ENCODE measurements at regions not wholly inside any gene's neighbourhood (a gene's known extent, or its start where the extent isn't known, plus 50 kb on each side); places are given as distances from the start of the nearest gene placed in this dataset.

DNA sequence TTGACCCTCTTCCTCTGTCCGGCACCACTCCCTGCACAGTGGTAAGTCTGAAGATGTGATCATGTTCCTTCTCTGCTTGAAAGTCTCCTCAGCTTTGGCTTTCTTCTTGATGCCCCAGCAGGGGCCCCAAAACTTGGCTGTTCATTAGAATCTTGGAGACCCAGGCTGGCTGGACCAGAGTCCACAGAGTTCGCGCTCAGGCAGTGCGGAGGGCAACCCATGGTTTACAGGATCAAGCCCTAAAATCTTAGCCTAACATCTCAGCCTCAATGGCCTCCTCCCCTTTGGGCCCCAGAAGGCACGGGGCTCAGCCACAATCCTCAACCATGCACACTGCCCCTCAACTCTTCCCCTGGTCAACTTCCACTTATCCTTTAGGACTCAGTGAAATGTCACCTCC is 72.9 kb upstream of the GTSF1L start:
- Mint-ChIP-seq H3K9me3 (peaks cover 8% of the 10 kb centered on the region), H3K27ac (no peak overlapping the region), H3K4me3 (no peak overlapping the region), H3K36me3 (ENCODE audit: low read depth) (no peaks in the 10 kb centered on the region), H3K4me1 (ENCODE audit: low read depth) (peaks cover 12% of the 10 kb centered on the region), H3K27me3 (peaks cover 8% of the 10 kb centered on the region)
- no peak for DNase-seq

DNA sequence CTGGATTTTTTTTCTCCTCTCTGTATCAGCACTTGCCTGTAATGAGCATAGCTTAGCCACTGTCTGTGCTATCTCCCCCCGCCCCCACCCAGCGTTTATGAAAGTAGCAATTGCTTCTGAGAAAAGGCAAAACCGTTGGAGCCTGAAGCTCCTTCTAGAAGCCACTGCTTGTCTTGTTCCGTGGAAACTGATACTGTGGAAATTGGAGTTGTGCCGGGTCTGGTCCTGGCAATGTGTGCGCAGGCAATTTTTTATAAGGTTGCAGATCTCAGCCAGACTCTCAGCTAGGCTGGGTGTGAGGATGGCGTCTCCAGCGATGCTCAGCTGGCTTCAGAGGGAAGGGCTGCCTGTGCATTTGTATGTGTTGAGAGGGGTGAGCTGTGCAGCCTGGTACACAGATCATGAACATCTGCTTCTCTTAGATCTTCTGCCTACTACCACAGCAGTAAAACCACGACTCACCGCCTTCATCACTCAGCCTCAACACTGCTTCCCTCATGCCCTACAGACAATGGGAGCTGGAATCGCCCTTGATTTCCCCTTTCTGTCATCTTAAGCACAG is 72.4 kb upstream of the GTSF1L start:
- H3K4me3 Mint-ChIP-seq = no peak overlapping the region
- DNase-seq = no peak
- H3K9me3 Mint-ChIP-seq = peaks cover 4% of the 10 kb centered on the region
- H3K27me3 Mint-ChIP-seq = peaks cover 8% of the 10 kb centered on the region
- peaks cover 12% of the 10 kb centered on the region for H3K4me1 Mint-ChIP-seq (ENCODE audit: low read depth)
- no peak overlapping the region for H3K27ac Mint-ChIP-seq
- H3K36me3 Mint-ChIP-seq (ENCODE audit: low read depth) = no peaks in the 10 kb centered on the region

DNA sequence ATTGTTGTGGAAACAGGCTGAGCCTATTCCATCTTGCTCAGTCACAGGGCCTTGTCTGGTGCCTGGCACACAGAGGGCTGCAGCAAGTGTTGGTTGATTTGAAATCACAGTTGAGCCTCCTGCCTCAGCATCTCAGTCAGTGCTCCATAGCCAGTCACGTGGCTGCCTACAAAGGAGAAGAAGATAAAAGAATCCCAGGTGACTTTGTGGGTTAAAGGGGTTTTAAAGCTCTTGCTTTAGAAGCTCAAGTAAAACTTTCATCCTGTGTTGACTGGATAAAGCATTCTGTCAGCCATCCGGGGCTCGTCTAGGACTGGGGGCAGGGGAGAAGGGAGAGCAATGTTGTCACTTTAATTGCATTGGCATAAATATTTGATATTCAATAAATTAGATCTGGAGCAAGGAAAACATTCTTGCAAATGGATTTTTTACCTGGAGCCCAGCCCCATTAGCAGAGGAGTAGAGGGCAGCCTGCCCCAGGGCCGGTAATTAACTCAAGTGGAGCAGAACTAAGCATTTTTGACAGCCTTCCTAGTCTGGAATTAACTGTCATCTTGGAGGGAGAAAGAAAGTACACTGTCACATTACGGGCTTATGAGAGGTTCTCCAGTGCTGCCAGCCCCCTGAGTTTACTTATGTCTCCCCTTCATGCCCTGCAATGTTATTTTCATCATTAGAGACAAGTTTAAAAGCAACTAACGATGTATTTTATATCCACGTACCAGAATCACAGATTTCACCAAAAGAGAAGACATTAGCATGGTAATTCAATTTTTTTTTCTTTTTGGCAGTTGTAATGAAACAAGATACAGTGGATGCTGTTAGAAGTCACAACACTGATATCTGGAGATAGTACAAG is 71.7 kb upstream of the GTSF1L start:
- Mint-ChIP-seq H3K27ac (no peak overlapping the region), H3K4me1 (ENCODE audit: low read depth) (peaks cover 12% of the 10 kb centered on the region), H3K9me3 (peaks cover 2% of the 10 kb centered on the region), H3K36me3 (ENCODE audit: low read depth) (no peaks in the 10 kb centered on the region), H3K4me3 (no peak overlapping the region), H3K27me3 (peaks cover 8% of the 10 kb centered on the region)
- DNase-seq = no peak

DNA sequence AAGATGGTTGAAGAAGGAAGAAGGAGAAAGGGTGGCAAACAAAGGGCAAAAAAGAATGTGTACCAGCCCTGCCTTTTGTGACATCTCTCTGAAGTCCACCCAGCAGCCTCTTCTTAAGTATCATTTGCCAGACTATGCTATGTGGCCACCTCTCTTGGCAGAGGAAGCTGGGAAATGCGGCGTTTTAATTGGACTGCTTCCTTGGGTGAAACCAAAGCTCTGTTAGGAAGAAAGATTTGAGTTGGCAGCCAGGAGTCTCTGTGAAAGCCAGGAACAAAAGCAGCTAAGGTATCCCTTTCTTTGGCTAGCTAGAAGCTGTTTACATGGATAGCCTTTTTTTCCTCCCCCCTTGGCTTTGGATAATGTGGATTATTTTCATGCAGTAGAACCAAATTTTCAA is 67.5 kb upstream of the GTSF1L start:
- Mint-ChIP-seq H3K27me3 (peaks cover 8% of the 10 kb centered on the region), H3K9me3 (peaks cover 7% of the 10 kb centered on the region), H3K4me1 (ENCODE audit: low read depth) (peaks cover 6% of the 10 kb centered on the region), H3K4me3 (no peak overlapping the region), H3K36me3 (ENCODE audit: low read depth) (no peaks in the 10 kb centered on the region), H3K27ac (no peak overlapping the region)
- no peak for DNase-seq

DNA sequence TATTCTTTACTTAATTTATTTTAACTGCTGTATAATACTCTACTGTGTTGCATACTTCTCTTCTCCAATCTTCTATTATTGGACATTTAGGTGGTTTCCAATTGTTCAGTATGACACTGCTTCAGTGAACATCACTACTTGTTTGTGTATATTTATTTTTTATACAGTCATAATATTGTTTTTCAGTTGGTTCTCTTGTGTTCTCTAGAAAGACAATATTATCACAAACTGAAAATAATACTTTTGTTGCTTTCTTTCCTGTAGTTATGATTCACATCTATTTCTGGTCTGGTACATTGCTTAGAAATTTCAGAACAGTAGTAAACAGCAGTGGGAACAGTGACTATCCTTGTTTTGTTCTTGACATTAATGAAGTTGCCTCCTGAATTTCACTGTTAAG is 62.8 kb upstream of the GTSF1L start:
- H3K9me3 Mint-ChIP-seq = peaks cover 7% of the 10 kb centered on the region
- no peaks in the 10 kb centered on the region for H3K27me3 Mint-ChIP-seq
- no peak overlapping the region for H3K4me3 Mint-ChIP-seq
- peaks cover 13% of the 10 kb centered on the region for H3K4me1 Mint-ChIP-seq (ENCODE audit: low read depth)
- no peak for DNase-seq
- no peaks in the 10 kb centered on the region for H3K36me3 Mint-ChIP-seq (ENCODE audit: low read depth)
- H3K27ac Mint-ChIP-seq = no peak overlapping the region

DNA sequence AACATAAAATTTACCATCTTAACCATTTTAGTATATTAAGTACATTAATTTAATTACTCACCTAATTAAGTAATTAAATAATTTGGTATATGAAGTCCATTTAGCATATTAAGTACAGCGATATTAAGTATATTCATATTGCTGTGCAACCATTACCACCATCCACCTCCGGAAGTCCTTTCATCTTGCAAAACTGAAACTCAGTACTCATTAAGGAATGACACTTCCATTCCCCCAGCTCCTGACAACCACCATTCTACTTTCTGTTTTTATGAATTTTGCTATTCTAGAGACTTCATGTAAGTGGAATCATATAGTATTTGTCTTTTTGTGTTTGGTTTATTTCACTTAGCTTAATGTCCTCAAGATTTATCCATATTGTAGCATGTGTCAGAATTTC is 61.1 kb upstream of the GTSF1L start:
- no peaks in the 10 kb centered on the region for H3K36me3 Mint-ChIP-seq (ENCODE audit: low read depth)
- no peaks in the 10 kb centered on the region for H3K27me3 Mint-ChIP-seq
- peaks cover 7% of the 10 kb centered on the region for H3K9me3 Mint-ChIP-seq
- no peak for DNase-seq
- H3K27ac Mint-ChIP-seq = no peak overlapping the region
- H3K4me1 Mint-ChIP-seq (ENCODE audit: low read depth) = peaks cover 15% of the 10 kb centered on the region
- H3K4me3 Mint-ChIP-seq = no peak overlapping the region

DNA sequence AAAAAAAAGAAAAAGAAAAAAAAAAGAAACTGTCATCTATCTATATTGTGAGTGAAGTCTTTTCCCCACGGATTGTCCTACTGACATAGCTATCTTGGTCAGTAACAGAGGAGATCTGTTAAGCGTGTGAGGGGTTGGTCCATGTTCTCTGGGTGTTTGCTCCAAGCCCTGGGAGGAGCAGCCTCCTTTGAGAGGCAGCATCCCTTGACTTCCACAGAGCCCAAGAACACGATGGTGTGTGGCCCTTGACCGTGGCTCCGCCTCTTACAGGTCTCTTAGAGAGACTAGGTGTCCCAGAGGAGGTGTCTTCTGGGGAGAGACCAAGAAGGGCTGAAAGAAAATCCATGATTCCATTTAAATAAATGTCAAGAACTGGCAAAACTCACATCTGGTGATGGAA is 60.1 kb upstream of the GTSF1L start:
- Mint-ChIP-seq H3K27ac (no peak overlapping the region), H3K4me3 (no peak overlapping the region), H3K27me3 (no peaks in the 10 kb centered on the region), H3K4me1 (ENCODE audit: low read depth) (peaks cover 22% of the 10 kb centered on the region), H3K9me3 (peaks cover 2% of the 10 kb centered on the region), H3K36me3 (ENCODE audit: low read depth) (no peaks in the 10 kb centered on the region)
- no peak for DNase-seq

DNA sequence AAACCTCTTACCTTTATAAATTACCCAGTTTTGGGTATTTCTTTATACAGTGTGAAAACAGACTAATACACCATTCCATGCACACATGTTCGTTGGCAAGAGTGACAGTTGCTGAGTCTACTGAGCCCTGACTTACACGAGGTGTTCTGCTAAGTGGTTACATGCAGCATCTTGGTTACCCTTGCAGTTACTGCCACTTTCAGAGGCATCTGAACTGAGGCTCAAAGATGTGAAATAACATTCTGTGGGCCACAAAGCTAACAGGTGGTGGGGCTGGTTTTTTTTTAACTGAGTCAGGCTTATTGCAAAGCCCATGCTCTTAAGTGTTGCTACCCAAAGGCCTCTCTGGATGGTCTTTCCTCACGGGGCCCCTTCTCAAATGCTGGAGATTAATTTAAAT is 54.4 kb upstream of the GTSF1L start:
- Mint-ChIP-seq H3K9me3 (peaks cover 28% of the 10 kb centered on the region), H3K4me3 (no peak overlapping the region), H3K27me3 (peaks cover 3% of the 10 kb centered on the region), H3K4me1 (ENCODE audit: low read depth) (peaks cover 11% of the 10 kb centered on the region), H3K27ac (no peak overlapping the region), H3K36me3 (ENCODE audit: low read depth) (no peaks in the 10 kb centered on the region)
- no peak for DNase-seq

DNA sequence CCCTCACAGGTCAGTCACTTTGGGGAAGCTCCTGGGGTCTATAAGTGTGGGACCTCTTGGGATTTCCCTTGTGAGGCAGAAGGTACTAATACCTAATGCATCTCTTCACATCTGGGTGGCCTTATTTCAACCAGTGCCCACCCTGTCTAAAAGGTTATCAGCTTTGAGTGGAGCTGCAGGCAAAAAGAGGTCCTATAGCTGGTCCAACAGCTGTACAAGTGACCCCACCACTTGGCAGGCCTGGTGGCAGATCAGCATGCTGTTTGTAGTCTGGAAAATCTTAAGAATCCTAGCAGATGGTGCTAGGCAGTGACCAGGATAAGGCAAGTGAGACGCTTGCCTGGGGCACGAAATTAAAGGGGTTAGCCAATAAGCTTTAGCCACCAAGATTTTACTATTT is 51.6 kb upstream of the GTSF1L start:
- Mint-ChIP-seq H3K36me3 (ENCODE audit: low read depth) (no peaks in the 10 kb centered on the region), H3K4me3 (no peak overlapping the region), H3K9me3 (peaks cover 28% of the 10 kb centered on the region), H3K4me1 (ENCODE audit: low read depth) (peaks cover 14% of the 10 kb centered on the region), H3K27me3 (peaks cover 13% of the 10 kb centered on the region), H3K27ac (no peak overlapping the region)
- DNase-seq = no peak

DNA sequence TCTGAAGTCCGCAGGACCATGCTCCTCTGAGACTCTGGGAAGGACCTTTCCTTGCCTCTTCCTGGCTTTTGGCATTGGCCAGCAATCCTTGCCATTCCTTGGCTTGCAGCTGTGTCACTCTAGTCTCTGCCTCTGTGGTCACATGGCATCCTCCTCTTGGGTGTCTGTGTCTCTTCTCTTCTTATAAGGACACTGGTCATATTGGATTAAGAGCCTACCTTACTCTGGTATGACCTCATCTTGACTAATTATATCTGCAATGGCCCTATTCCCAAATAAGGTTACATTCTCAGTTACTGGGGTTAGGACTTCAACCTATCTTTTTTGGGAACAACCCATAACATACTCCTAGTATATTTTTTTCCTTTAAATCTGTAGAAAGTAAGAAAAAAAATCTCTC is 49.9 kb upstream of the GTSF1L start:
- Mint-ChIP-seq H3K27ac (no peak overlapping the region), H3K4me1 (ENCODE audit: low read depth) (peaks cover 6% of the 10 kb centered on the region), H3K27me3 (peaks cover 16% of the 10 kb centered on the region), H3K4me3 (no peak overlapping the region), H3K9me3 (peaks cover 26% of the 10 kb centered on the region), H3K36me3 (ENCODE audit: low read depth) (no peaks in the 10 kb centered on the region)
- no peak for DNase-seq
